ENCODE measurements at regions not wholly inside any gene's neighbourhood (a gene's known extent, or its start where the extent isn't known, plus 50 kb on each side); places are given as distances from the start of the nearest gene placed in this dataset.

DNA sequence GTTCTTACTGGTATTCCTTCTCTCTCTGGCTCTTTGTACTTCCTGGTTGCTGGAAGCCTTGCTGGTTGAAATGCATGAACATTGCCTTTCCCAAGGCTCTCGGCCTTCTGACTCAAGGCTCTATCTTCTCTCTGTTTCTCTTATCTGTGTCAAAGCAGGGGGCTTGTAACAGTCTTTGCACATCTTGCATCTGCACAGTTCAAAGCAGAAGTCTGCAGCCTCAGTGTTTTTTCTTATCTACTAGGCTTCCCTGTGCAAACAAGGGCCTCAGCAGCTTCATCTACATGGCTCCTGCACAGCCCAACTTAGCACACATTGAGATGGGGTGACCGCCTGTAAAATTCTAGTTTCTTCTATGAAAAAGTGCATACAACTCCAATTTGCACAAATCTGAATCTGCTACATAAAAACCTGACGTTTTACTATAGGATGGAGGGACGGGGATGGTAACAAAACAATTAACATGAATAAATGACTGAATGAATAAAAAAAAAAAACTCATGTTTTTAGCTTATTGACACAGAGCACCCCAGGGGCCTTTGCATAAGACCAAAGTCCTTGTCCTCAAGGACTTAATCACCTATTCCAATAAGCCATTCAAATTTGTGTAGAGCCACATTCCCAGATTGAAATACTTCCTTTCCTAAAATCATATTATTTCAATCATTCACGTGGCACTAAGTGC lies 458.3 kb downstream of the LMO4 start:
- Histone ChIP-seq H3K9me3 (ENCODE audit: control insufficient read depth in 4 of 4, low read length in 3 of 4) (no peaks in the 10 kb centered on the region), H3K9ac (ENCODE audit: low read depth in 1 of 2, low read length in 2 of 2) (no peak overlapping the region), H3K27me3 (ENCODE audit: control insufficient read depth in 4 of 4, insufficient read depth in 4 of 4, low read length in 3 of 4) (no peaks in the 10 kb centered on the region), H3K36me3 (ENCODE audit: control insufficient read depth in 4 of 4, insufficient read depth in 3 of 4, low read depth in 1 of 4, low read length in 3 of 4) (no peaks in the 10 kb centered on the region), H3K4me1 (ENCODE audit: control insufficient read depth in 4 of 4, insufficient read depth in 4 of 4, low read length in 3 of 4) (no peaks in the 10 kb centered on the region), H3K27ac (ENCODE audit: low read depth in 1 of 2, low read length in 2 of 2) (no peak overlapping the region), H3K4me3 (ENCODE audit: low read depth in 1 of 3, low read length in 3 of 3) (no peak overlapping the region)
- TF ChIP-seq, protein P1, sequence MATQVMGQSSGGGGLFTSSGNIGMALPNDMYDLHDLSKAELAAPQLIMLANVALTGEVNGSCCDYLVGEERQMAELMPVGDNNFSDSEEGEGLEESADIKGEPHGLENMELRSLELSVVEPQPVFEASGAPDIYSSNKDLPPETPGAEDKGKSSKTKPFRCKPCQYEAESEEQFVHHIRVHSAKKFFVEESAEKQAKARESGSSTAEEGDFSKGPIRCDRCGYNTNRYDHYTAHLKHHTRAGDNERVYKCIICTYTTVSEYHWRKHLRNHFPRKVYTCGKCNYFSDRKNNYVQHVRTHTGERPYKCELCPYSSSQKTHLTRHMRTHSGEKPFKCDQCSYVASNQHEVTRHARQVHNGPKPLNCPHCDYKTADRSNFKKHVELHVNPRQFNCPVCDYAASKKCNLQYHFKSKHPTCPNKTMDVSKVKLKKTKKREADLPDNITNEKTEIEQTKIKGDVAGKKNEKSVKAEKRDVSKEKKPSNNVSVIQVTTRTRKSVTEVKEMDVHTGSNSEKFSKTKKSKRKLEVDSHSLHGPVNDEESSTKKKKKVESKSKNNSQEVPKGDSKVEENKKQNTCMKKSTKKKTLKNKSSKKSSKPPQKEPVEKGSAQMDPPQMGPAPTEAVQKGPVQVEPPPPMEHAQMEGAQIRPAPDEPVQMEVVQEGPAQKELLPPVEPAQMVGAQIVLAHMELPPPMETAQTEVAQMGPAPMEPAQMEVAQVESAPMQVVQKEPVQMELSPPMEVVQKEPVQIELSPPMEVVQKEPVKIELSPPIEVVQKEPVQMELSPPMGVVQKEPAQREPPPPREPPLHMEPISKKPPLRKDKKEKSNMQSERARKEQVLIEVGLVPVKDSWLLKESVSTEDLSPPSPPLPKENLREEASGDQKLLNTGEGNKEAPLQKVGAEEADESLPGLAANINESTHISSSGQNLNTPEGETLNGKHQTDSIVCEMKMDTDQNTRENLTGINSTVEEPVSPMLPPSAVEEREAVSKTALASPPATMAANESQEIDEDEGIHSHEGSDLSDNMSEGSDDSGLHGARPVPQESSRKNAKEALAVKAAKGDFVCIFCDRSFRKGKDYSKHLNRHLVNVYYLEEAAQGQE (IDR thresholded peaks at IDR 0.05) = no peak
- no peak for TF ChIP-seq YY1 (IDR thresholded peaks at IDR 0.05)
- TF ChIP-seq HNF4G (IDR thresholded peaks at IDR 0.05) = no peak
- no peak for TF ChIP-seq GABPA (IDR thresholded peaks at IDR 0.05 in 1 of 2, conservative IDR thresholded peaks at IDR 0.05 in 1 of 2)
- TF ChIP-seq RXRA (IDR thresholded peaks at IDR 0.05) = no peak
- WGBS = 82% methylated on average over 5 of the region's 5 CpGs
- no peak for DNase-seq (ENCODE audit: low spot score)

DNA sequence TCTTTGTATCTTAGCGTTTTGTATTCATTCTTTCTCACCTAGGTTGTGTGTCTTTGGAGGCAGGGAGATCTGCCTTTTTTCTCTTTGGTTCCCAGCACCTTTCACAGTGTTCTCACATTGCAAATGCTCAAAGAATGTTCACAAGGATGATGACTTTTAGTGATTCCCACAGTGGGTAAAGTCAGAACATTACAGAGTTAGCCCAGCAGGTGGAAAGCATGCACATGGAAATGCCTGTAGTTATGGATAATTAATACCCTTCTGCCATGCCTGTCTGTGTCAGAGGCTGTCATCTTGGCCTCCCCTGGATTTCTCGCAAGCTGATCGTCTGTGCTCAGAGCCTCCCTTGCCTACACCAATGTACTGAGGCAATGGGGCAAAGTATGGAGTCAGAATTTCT lies 458.9 kb downstream of the LMO4 start:
- no peak overlapping the region for H3K27ac ChIP-seq (ENCODE audit: low read depth in 1 of 2, low read length in 2 of 2)
- 49% methylated on average over 3 of the region's 3 CpGs for WGBS

DNA sequence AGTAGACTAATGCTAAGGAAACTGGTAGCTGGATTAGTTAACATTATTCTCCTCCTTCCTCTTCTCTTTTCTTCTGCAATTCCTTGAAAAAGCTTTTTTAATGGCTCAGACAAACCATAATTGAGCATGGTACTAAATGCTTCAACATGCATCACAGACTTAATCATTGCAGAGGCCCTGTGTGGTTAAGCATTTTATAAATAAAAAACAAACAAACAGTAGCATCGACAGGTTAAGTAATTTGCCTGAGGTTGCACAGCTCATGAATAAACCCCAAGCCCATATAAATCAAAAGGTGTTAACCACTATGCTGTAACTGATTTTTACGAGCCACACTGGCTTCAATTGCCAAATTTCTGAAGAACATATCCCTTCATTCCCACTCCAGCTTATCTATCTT lies 462.1 kb downstream of the LMO4 start:
- H3K9ac ChIP-seq (ENCODE audit: low read depth in 1 of 2, low read length in 2 of 2) = no peak overlapping the region
- no peak overlapping the region for H3K4me3 ChIP-seq (ENCODE audit: low read depth in 1 of 3, low read length in 3 of 3)
- TF ChIP-seq, protein P2, sequence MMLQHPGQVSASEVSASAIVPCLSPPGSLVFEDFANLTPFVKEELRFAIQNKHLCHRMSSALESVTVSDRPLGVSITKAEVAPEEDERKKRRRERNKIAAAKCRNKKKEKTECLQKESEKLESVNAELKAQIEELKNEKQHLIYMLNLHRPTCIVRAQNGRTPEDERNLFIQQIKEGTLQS (IDR thresholded peaks at IDR 0.05) = no peak
- TF ChIP-seq HNF4A (conservative IDR thresholded peaks at IDR 0.05) (no peak), YY1 (IDR thresholded peaks at IDR 0.05) (no peak), RXRA (IDR thresholded peaks at IDR 0.05) (no peak), HNF4G (IDR thresholded peaks at IDR 0.05) (no peak), RAD21 (IDR thresholded peaks at IDR 0.05) (no peak), TAF1 (conservative IDR thresholded peaks at IDR 0.05) (no peak), NR2F2 (IDR thresholded peaks at IDR 0.05) (no peak), FOXA1 (IDR thresholded peaks at IDR 0.05) (no peak)
- TF ChIP-seq, protein P3, sequence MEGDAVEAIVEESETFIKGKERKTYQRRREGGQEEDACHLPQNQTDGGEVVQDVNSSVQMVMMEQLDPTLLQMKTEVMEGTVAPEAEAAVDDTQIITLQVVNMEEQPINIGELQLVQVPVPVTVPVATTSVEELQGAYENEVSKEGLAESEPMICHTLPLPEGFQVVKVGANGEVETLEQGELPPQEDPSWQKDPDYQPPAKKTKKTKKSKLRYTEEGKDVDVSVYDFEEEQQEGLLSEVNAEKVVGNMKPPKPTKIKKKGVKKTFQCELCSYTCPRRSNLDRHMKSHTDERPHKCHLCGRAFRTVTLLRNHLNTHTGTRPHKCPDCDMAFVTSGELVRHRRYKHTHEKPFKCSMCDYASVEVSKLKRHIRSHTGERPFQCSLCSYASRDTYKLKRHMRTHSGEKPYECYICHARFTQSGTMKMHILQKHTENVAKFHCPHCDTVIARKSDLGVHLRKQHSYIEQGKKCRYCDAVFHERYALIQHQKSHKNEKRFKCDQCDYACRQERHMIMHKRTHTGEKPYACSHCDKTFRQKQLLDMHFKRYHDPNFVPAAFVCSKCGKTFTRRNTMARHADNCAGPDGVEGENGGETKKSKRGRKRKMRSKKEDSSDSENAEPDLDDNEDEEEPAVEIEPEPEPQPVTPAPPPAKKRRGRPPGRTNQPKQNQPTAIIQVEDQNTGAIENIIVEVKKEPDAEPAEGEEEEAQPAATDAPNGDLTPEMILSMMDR (IDR thresholded peaks at IDR 0.05; ENCODE audit: low read depth, low read length, missing input control) = no peak
- DNase-seq (ENCODE audit: low spot score) = no peak
- H3K27me3 ChIP-seq (ENCODE audit: control insufficient read depth in 4 of 4, insufficient read depth in 4 of 4, low read length in 3 of 4) = no peaks in the 10 kb centered on the region
- H3K27ac ChIP-seq (ENCODE audit: low read depth in 1 of 2, low read length in 2 of 2) = no peak overlapping the region
- 90% methylated on average over 2 of the region's 2 CpGs for WGBS
- no peaks in the 10 kb centered on the region for H3K36me3 ChIP-seq (ENCODE audit: control insufficient read depth in 4 of 4, insufficient read depth in 3 of 4, low read depth in 1 of 4, low read length in 3 of 4)
- H3K4me1 ChIP-seq (ENCODE audit: control insufficient read depth in 4 of 4, insufficient read depth in 4 of 4, low read length in 3 of 4) = peaks cover 0 to 4% (median 3%) of the 10 kb centered on the region in 4 donors
- H3K9me3 ChIP-seq (ENCODE audit: control insufficient read depth in 4 of 4, low read length in 3 of 4) = no peaks in the 10 kb centered on the region

More for the DNA sequence above, 458.9 kb downstream of the LMO4 start:
- H3K4me3 ChIP-seq (ENCODE audit: low read depth in 1 of 3, low read length in 3 of 3) = no peak overlapping the region
- no peaks in the 10 kb centered on the region for H3K27me3 ChIP-seq (ENCODE audit: control insufficient read depth in 4 of 4, insufficient read depth in 4 of 4, low read length in 3 of 4)
- no peak for TF ChIP-seq EGR1 (IDR thresholded peaks at IDR 0.05; ENCODE audit: low read depth in 2 of 2)
- no peak for TF ChIP-seq FOXA2 (IDR thresholded peaks at IDR 0.05)
- TF ChIP-seq RAD21 (IDR thresholded peaks at IDR 0.05) = peak in 1 of 2 donors; percentile 14
- H3K36me3 ChIP-seq (ENCODE audit: control insufficient read depth in 4 of 4, insufficient read depth in 3 of 4, low read depth in 1 of 4, low read length in 3 of 4) = no peaks in the 10 kb centered on the region
- no peaks in the 10 kb centered on the region for H3K9me3 ChIP-seq (ENCODE audit: control insufficient read depth in 4 of 4, low read length in 3 of 4)
- H3K4me1 ChIP-seq (ENCODE audit: control insufficient read depth in 4 of 4, insufficient read depth in 4 of 4, low read length in 3 of 4) = no peaks in the 10 kb centered on the region
- no peak for DNase-seq (ENCODE audit: low spot score)
- H3K9ac ChIP-seq (ENCODE audit: low read depth in 1 of 2, low read length in 2 of 2) = no peak overlapping the region
